NB4 (cell line): ENCODE measurements at regions not wholly inside any gene's neighbourhood (a gene's known extent, or its start where the extent isn't known, plus 50 kb on each side); places are given as distances from the start of the nearest gene placed in this dataset.

Experiments
- DNase-seq: peaks from one replicate; pipeline ENCODE4 v3.0.0; 2010; ENCODE audit warnings: low read depth
- H3K4me3 ChIP-seq: one replicate; pipeline ENCODE4 v1.5.1; 2011; ENCODE audit warnings: mild to moderate bottlenecking, low read depth, low read length, moderate library complexity
- MYC ChIP-seq: IDR thresholded peaks from 2 replicates; pipeline ENCODE4 v1.6.1; 2011; ENCODE audit warnings: low read depth, low read length
- POLR2A ChIP-seq: IDR thresholded peaks from 2 replicates; pipeline ENCODE4 v1.6.1; 2011; ENCODE audit warnings: mild to moderate bottlenecking; ENCODE audit not compliant: insufficient read length; ENCODE audit errors: extremely low read depth
- TF ChIP-seq, protein P1 (sequence below): IDR thresholded peaks from 2 replicates; pipeline ENCODE4 v1.6.1; 2011; ENCODE audit warnings: low read depth, low read length
- TF ChIP-seq, protein P2 (sequence below): IDR thresholded peaks from one replicate; pipeline ENCODE4 v1.5.1; 2012; ENCODE audit warnings: low read depth, low read length

DNA sequence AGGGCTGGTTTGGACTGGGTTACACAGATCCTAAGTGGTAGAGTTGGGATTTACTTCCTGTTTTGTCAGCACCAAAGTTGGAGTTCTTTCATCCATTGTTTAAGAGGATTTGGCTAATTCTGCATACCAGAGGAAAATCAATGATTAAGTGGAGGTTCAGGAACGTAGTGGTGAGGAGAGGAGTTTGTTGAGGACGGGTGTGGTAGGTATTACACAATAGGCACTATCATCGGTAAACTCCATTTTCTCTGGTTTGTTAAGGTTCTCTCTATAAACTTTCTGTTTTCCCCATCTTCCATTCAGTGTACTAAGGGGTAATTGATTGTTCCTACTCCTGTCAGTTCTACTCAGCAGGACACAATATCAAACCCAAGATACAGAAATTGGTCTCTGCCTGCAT is 107.5 kb upstream of the VCX2 start:
- no peak overlapping the region for H3K4me3 ChIP-seq
- TF ChIP-seq MYC (no peak), POLR2A (no peak)
- TF ChIP-seq, protein P1, sequence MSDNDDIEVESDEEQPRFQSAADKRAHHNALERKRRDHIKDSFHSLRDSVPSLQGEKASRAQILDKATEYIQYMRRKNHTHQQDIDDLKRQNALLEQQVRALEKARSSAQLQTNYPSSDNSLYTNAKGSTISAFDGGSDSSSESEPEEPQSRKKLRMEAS = no peak
- TF ChIP-seq, protein P2, sequence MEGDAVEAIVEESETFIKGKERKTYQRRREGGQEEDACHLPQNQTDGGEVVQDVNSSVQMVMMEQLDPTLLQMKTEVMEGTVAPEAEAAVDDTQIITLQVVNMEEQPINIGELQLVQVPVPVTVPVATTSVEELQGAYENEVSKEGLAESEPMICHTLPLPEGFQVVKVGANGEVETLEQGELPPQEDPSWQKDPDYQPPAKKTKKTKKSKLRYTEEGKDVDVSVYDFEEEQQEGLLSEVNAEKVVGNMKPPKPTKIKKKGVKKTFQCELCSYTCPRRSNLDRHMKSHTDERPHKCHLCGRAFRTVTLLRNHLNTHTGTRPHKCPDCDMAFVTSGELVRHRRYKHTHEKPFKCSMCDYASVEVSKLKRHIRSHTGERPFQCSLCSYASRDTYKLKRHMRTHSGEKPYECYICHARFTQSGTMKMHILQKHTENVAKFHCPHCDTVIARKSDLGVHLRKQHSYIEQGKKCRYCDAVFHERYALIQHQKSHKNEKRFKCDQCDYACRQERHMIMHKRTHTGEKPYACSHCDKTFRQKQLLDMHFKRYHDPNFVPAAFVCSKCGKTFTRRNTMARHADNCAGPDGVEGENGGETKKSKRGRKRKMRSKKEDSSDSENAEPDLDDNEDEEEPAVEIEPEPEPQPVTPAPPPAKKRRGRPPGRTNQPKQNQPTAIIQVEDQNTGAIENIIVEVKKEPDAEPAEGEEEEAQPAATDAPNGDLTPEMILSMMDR = no peak
- no peak for DNase-seq

DNA sequence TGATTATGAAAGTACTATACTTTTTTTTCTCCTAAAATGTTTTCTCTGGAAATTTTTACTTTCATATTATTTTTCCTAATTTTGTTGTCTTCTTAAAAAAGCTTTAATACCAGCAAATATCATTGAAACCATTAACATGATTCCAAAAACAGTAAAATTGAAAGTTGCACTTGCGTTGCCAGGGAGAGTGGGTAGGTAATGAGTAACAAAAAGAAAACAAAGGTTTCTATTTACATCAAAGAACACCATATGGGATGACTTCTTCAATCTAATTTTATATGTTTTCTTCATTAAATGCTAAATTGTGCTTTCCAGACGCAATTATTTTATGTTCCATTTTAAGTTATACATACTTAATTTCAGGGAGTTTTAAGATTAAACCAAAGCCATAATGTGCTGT is 108.3 kb upstream of the VCX2 start:
- no peak for DNase-seq
- H3K4me3 ChIP-seq = no peak overlapping the region
- TF ChIP-seq MYC (no peak), POLR2A (no peak)
- TF ChIP-seq, protein P2 = no peak
- TF ChIP-seq, protein P1 = no peak

DNA sequence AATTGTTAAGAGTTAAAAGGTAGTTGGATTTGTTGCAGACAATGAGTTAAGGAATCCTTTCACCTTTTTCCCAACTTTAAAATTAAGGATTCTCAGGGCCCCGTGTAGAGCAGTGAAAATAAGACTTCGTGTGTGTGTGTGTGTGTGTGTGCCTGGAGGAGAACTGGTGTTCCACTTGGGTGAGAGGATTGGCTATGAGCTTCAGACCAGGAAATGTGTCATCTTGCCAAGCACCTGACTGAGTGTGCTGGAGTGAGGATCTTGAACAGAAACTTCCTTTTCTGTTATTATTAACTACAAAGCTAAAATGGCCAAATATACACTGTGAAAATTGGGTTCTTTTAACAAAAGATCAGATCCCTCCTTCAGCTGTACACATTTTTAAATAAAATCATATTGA is 113.1 kb upstream of the VCX2 start:
- TF ChIP-seq, protein P2 = no peak
- TF ChIP-seq MYC (no peak), POLR2A (no peak)
- TF ChIP-seq, protein P1 = no peak
- no peak for DNase-seq
- no peak overlapping the region for H3K4me3 ChIP-seq

DNA sequence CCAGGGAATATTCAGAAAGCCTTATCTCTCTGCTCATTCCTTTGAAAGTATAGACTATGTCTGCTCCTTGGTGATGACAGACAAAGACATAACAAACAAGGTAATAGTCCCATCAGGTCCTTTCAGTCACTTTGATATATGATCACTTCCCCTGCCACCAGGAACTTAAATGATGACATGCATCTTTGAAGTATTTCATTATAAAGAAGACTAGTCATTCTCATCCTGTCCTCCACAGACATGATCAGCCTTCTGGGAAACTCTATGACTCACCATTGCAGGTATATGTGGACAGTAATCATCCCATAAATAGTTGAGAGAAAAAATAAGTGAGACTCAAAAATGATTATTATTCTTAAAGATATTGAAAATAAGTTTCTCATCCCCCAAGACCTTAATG is 117.5 kb upstream of the VCX2 start:
- no peak for TF ChIP-seq MYC
- TF ChIP-seq, protein P1 = no peak
- no peak for TF ChIP-seq POLR2A
- TF ChIP-seq, protein P2 = no peak
- no peak for DNase-seq
- no peak overlapping the region for H3K4me3 ChIP-seq

DNA sequence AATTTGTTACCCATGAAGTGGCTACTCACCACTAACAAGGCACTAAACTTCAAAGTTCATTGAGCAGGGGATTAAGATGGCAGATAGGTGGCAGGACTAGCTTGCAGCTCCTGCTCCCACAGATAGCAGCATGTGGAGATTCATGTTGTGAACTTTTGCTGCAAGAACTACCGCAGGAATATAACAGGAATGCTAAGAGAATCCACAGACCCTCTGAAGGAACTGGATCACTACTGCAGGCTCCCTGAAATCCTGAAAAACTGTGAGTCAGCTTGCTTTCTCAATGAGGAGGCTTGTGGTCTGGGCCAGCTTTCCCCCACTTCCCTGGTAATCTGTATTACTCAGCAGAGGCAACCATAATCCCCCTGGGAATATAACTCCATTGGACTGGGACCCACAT is 118.5 kb upstream of the VCX2 start:
- TF ChIP-seq, protein P1 = no peak
- TF ChIP-seq POLR2A (no peak), MYC (no peak)
- TF ChIP-seq, protein P2 = no peak
- no peak overlapping the region for H3K4me3 ChIP-seq
- DNase-seq = peak; percentile 2

DNA sequence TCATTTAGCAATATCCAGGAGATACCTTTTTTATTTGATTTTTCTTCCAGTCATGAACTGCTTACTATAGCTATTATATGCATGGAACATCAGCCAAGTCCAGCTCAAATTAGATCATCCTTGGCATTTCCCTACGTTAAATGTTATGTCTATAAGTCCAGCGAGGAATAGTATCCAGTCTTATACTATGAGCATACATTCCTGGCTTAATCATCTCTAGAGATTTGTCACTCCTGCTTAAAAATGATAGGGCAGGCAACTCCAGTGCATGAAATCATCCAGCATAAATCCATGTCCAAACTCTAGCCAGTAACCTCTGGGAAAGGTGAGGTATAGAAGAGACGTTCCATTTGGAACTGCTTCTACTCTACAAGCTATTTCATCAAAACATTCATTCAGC is 126.7 kb upstream of the VCX2 start:
- TF ChIP-seq POLR2A = no peak
- TF ChIP-seq, protein P1 = no peak
- TF ChIP-seq, protein P2 = no peak
- no peak for TF ChIP-seq MYC
- no peak overlapping the region for H3K4me3 ChIP-seq

More for the DNA sequence above, 126.7 kb upstream of the VCX2 start:
- DNase-seq = no peak
